GM18499 (cell line): ENCODE measurements at regions not wholly inside any gene's neighbourhood (a gene's known extent, or its start where the extent isn't known, plus 50 kb on each side); places are given as distances from the start of the nearest gene placed in this dataset.
"Not testable (repeated sequence)": the region's sequence is repeated elsewhere in the genome, so short reads cannot be mapped to it uniquely, and the experiment has no call there.

Source experiments
- ATAC-seq: cut with Tn5 transposase; IDR thresholded peaks from one replicate; pipeline ENCODE4 v1.9.1; 2021; ENCODE audit warnings: moderate number of reproducible peaks; ENCODE audit not compliant: insufficient read depth, unreplicated experiment

- no peak for ATAC-seq
Measured at GRCh38 chr12:68422159-68422558, 90.0 kb upstream of the MDM1 start.

- ATAC-seq = no peak
Measured at GRCh38 chr12:68422956-68423574, 90.9 kb upstream of the MDM1 start.

GRCh38 chr12:68425998-68426397 lies 93.8 kb upstream of the MDM1 start:
- ATAC-seq = no peak

GRCh38 chr12:68428211-68428610 lies 96.0 kb upstream of the MDM1 start:
- ATAC-seq = no peak

GRCh38 chr12:68428724-68429501 lies 96.8 kb upstream of the MDM1 start:
- ATAC-seq = no peak

GRCh38 chr12:68429696-68430095 lies 97.5 kb upstream of the MDM1 start:
- no peak for ATAC-seq

GRCh38 chr12:68431786-68432185 lies 99.6 kb upstream of the MDM1 start:
- no peak for ATAC-seq

GRCh38 chr12:68432622-68433021 lies 100.5 kb upstream of the MDM1 start:
- ATAC-seq = no peak

- no peak for ATAC-seq
Measured at GRCh38 chr12:68434391-68435298, 102.5 kb upstream of the MDM1 start.

GRCh38 chr12:68435299-68435637 lies 103.1 kb upstream of the MDM1 start:
- ATAC-seq = no peak

- no peak for ATAC-seq
Measured at GRCh38 chr12:68435816-68436215, 103.7 kb upstream of the MDM1 start.

- ATAC-seq = no peak
Measured at GRCh38 chr12:68438601-68439000, 106.4 kb upstream of the MDM1 start.

- no peak for ATAC-seq
Measured at GRCh38 chr12:68439368-68440045, 107.3 kb upstream of the MDM1 start.

GRCh38 chr12:68440068-68440581 lies 108.0 kb upstream of the MDM1 start:
- no peak for ATAC-seq

GRCh38 chr12:68441167-68441566 lies 109.0 kb upstream of the MDM1 start:
- no peak for ATAC-seq

- ATAC-seq = not testable (repeated sequence)
Measured at GRCh38 chr12:68442353-68442972, 110.3 kb upstream of the MDM1 start.

- not testable (repeated sequence) for ATAC-seq
Measured at GRCh38 chr12:68443695-68444094, 111.5 kb upstream of the MDM1 start.

- ATAC-seq = no peak
Measured at GRCh38 chr12:68445824-68446223, 113.7 kb upstream of the MDM1 start.

GRCh38 chr12:68446384-68446783 lies 114.2 kb upstream of the MDM1 start:
- no peak for ATAC-seq
